ENCODE measurements at regions not wholly inside any gene's neighbourhood (a gene's known extent, or its start where the extent isn't known, plus 50 kb on each side); places are given as distances from the start of the nearest gene placed in this dataset.

GRCh38 chr3:84567796-84568195 is 391.0 kb upstream of the CADM2 start:
- TF ChIP-seq CTCF (IDR thresholded peaks at IDR 0.05; ENCODE audit: low read depth, low read length, missing control alignments) = no peak
- no peak overlapping the region for H3K4me3 ChIP-seq (ENCODE audit: low read depth, low read length)
- no peak for DNase-seq (ENCODE audit: low read depth)

GRCh38 chr3:84573962-84574361 is 384.8 kb upstream of the CADM2 start:
- TF ChIP-seq CTCF (IDR thresholded peaks at IDR 0.05; ENCODE audit: low read depth, low read length, missing control alignments) = no peak
- no peak overlapping the region for H3K4me3 ChIP-seq (ENCODE audit: low read depth, low read length)
- no peak for DNase-seq (ENCODE audit: low read depth)

GRCh38 chr3:84586427-84586826 is 372.4 kb upstream of the CADM2 start:
- DNase-seq (ENCODE audit: low read depth) = no peak
- no peak overlapping the region for H3K4me3 ChIP-seq (ENCODE audit: low read depth, low read length)
- TF ChIP-seq CTCF (IDR thresholded peaks at IDR 0.05; ENCODE audit: low read depth, low read length, missing control alignments) = no peak

GRCh38 chr3:84600703-84601225 is 358.0 kb upstream of the CADM2 start:
- no peak for TF ChIP-seq CTCF (IDR thresholded peaks at IDR 0.05; ENCODE audit: low read depth, low read length, missing control alignments)
- no peak for DNase-seq (ENCODE audit: low read depth)

GRCh38 chr3:84601303-84601702 is 357.5 kb upstream of the CADM2 start:
- DNase-seq (ENCODE audit: low read depth) = no peak
- no peak for TF ChIP-seq CTCF (IDR thresholded peaks at IDR 0.05; ENCODE audit: low read depth, low read length, missing control alignments)

More at GRCh38 chr3:84600703-84601225, 358.0 kb upstream of the CADM2 start:
- H3K4me3 ChIP-seq (ENCODE audit: low read depth, low read length) = no peak overlapping the region

GRCh38 chr3:84621823-84622222 is 337.0 kb upstream of the CADM2 start:
- DNase-seq (ENCODE audit: low read depth) = no peak
- TF ChIP-seq CTCF (IDR thresholded peaks at IDR 0.05; ENCODE audit: low read depth, low read length, missing control alignments) = no peak
- no peak overlapping the region for H3K4me3 ChIP-seq (ENCODE audit: low read depth, low read length)

More at GRCh38 chr3:84601303-84601702, 357.5 kb upstream of the CADM2 start:
- H3K4me3 ChIP-seq (ENCODE audit: low read depth, low read length) = no peak overlapping the region

GRCh38 chr3:84634668-84635067 is 324.1 kb upstream of the CADM2 start:
- DNase-seq (ENCODE audit: low read depth) = no peak
- H3K4me3 ChIP-seq (ENCODE audit: low read depth, low read length) = no peak overlapping the region
- no peak for TF ChIP-seq CTCF (IDR thresholded peaks at IDR 0.05; ENCODE audit: low read depth, low read length, missing control alignments)

All from GM12864 (cell line).